ENCODE measurements at regions not wholly inside any gene's neighbourhood (a gene's known extent, or its start where the extent isn't known, plus 50 kb on each side); places are given as distances from the start of the nearest gene placed in this dataset.
"Not testable (repeated sequence)": the region's sequence is repeated elsewhere in the genome, so short reads cannot be mapped to it uniquely, and the experiment has no call there.

DNA sequence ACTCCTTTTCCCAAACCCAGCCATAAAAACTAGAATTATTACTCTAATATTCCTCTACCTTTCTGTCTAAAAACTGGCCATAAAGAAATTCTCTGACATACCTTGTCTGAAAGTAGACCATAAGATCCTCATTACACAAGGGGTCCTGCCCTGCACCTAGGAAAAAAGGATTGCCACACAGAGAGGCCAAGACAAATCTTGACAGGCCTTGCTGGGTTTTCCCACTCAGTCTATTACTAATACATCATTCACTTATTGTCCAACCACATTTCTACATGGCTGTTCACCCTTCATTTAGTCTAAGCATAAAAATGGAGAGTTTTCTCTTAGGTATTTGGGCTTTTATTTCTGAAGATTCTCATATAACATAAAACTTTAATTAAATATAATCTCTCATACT is 319.8 kb downstream of the PCDH20 start:
- Histone ChIP-seq H3K4me2 (no peak overlapping the region; the same call in 1 of the 2 replicates), H3K79me2 (ENCODE audit: insufficient read depth, low read depth) (no peaks in the 10 kb centered on the region), H2AFZ (ENCODE audit: low read depth) (no peak overlapping the region), H3K27ac (no peak overlapping the region), H4K20me1 (ENCODE audit: insufficient read depth) (no peaks in the 10 kb centered on the region), H3K4me3 (IDR thresholded peaks at IDR 0.05; ENCODE audit: insufficient read depth, low read depth, low read length) (no peak overlapping the region), H3K36me3 (ENCODE audit: insufficient read depth) (no peaks in the 10 kb centered on the region), H3K9ac (no peak overlapping the region), H3K4me1 (ENCODE audit: low read depth, poor library complexity, severe bottlenecking) (peaks cover 16% of the 10 kb centered on the region), H3K27me3 (ENCODE audit: insufficient read depth, low read depth) (no peaks in the 10 kb centered on the region)
- TF ChIP-seq, protein P1, sequence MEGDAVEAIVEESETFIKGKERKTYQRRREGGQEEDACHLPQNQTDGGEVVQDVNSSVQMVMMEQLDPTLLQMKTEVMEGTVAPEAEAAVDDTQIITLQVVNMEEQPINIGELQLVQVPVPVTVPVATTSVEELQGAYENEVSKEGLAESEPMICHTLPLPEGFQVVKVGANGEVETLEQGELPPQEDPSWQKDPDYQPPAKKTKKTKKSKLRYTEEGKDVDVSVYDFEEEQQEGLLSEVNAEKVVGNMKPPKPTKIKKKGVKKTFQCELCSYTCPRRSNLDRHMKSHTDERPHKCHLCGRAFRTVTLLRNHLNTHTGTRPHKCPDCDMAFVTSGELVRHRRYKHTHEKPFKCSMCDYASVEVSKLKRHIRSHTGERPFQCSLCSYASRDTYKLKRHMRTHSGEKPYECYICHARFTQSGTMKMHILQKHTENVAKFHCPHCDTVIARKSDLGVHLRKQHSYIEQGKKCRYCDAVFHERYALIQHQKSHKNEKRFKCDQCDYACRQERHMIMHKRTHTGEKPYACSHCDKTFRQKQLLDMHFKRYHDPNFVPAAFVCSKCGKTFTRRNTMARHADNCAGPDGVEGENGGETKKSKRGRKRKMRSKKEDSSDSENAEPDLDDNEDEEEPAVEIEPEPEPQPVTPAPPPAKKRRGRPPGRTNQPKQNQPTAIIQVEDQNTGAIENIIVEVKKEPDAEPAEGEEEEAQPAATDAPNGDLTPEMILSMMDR (conservative IDR thresholded peaks at IDR 0.05; ENCODE audit: low read depth, low read length), result no peak

- H3K79me2 ChIP-seq (ENCODE audit: insufficient read depth, low read depth), result no peaks in the 10 kb centered on the region
- no peak overlapping the region for H3K27ac ChIP-seq
- no peak overlapping the region for H3K4me3 ChIP-seq (IDR thresholded peaks at IDR 0.05; ENCODE audit: insufficient read depth, low read depth, low read length)
- H2AFZ ChIP-seq (ENCODE audit: low read depth), result no peak overlapping the region
- H3K9ac ChIP-seq, result no peak overlapping the region
- no peak overlapping the region for H3K4me2 ChIP-seq
- peaks cover 16% of the 10 kb centered on the region for H3K4me1 ChIP-seq (ENCODE audit: low read depth, poor library complexity, severe bottlenecking)
- H3K36me3 ChIP-seq (ENCODE audit: insufficient read depth), result no peaks in the 10 kb centered on the region
- TF ChIP-seq, protein P1 (conservative IDR thresholded peaks at IDR 0.05; ENCODE audit: low read depth, low read length), result no peak
- no peaks in the 10 kb centered on the region for H4K20me1 ChIP-seq (ENCODE audit: insufficient read depth)
- no peaks in the 10 kb centered on the region for H3K27me3 ChIP-seq (ENCODE audit: insufficient read depth, low read depth)
These were observed 320.8 kb downstream of the PCDH20 start for GRCh38 chr13:61094865-61095264.

DNA sequence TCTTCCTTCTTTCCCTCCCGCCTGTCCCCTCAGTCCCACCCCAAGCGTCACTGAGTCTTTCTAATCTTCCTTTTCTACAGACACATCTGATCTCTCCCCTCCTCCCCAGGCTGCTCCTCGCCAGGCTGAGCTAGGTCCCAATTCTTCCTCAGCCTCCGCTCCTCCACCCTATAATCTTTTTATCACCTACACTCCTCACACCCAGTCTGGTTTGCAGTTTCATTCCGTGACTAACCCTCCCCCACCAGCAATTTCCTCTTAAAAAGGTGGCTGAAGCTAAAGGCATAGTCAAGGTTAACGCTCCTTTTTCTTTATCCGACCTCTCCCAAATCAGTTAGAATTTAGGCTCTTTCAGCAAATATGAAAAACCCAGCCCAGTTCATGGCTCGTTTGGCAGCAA is 325.8 kb downstream of the PCDH20 start:
- not testable (repeated sequence) for H4K20me1 ChIP-seq (ENCODE audit: insufficient read depth); H3K4me2 ChIP-seq; H3K9ac ChIP-seq; H2AFZ ChIP-seq (ENCODE audit: low read depth); H3K27me3 ChIP-seq (ENCODE audit: insufficient read depth, low read depth); H3K27ac ChIP-seq; H3K4me3 ChIP-seq (IDR thresholded peaks at IDR 0.05; ENCODE audit: insufficient read depth, low read depth, low read length); H3K79me2 ChIP-seq (ENCODE audit: insufficient read depth, low read depth); H3K36me3 ChIP-seq (ENCODE audit: insufficient read depth); H3K4me1 ChIP-seq (ENCODE audit: low read depth, poor library complexity, severe bottlenecking)

DNA sequence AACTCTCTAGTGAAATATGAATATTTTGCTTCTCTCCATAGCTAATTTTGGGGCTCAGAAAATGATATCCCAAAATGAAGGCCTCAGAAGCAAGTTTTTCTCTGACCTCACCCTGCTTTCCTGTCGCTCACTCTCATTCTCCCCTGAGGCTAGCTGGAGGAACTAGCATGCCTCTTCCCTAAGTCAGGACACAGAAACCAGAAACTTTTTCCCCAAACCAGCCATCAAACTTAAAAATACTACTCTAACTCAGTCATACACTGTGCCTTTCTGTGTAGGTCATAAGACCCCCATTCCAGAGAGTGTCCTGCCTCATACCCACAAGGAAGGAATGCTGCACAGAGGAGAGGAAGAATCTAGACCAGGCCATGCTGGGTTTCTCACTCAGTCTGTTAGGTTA is 329.6 kb downstream of the PCDH20 start:
- H3K36me3 ChIP-seq (ENCODE audit: insufficient read depth), result no peaks in the 10 kb centered on the region
- H2AFZ ChIP-seq (ENCODE audit: low read depth), result no peak overlapping the region
- H3K27ac ChIP-seq, result no peak overlapping the region
- no peak overlapping the region for H3K9ac ChIP-seq
- H3K4me3 ChIP-seq (IDR thresholded peaks at IDR 0.05; ENCODE audit: insufficient read depth, low read depth, low read length), result no peak overlapping the region
- TF ChIP-seq, protein P1 (conservative IDR thresholded peaks at IDR 0.05; ENCODE audit: low read depth, low read length), result no peak
- H3K79me2 ChIP-seq (ENCODE audit: insufficient read depth, low read depth), result no peaks in the 10 kb centered on the region
- H3K4me2 ChIP-seq, result no peak overlapping the region
- H4K20me1 ChIP-seq (ENCODE audit: insufficient read depth), result no peaks in the 10 kb centered on the region
- H3K4me1 ChIP-seq (ENCODE audit: low read depth, poor library complexity, severe bottlenecking), result no peaks in the 10 kb centered on the region
- no peaks in the 10 kb centered on the region for H3K27me3 ChIP-seq (ENCODE audit: insufficient read depth, low read depth)

DNA sequence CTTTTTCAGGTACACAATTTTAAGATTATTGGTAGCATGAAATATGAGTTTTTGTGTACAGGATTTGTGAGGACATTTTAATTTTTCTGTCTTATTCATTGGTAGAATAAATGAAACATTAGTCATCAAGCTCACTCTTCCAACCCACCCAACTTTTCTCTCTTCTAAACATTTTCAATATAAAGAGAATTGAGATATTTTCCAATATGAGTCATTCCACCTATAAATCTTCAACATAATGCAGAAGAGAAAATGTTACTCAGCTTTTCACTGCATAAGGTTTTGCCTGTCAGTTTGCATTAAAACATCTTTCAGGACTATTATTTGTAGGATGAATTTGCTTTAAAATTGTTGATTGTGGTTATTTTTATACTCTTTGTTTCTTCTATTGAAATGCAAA is 330.7 kb downstream of the PCDH20 start:
- Histone ChIP-seq H3K4me2 (no peak overlapping the region), H3K9ac (no peak overlapping the region), H3K4me1 (ENCODE audit: low read depth, poor library complexity, severe bottlenecking) (no peaks in the 10 kb centered on the region), H3K27ac (no peak overlapping the region), H2AFZ (ENCODE audit: low read depth) (no peak overlapping the region), H3K36me3 (ENCODE audit: insufficient read depth) (no peaks in the 10 kb centered on the region), H3K27me3 (ENCODE audit: insufficient read depth, low read depth) (no peaks in the 10 kb centered on the region), H3K4me3 (IDR thresholded peaks at IDR 0.05; ENCODE audit: insufficient read depth, low read depth, low read length) (no peak overlapping the region), H4K20me1 (ENCODE audit: insufficient read depth) (no peaks in the 10 kb centered on the region), H3K79me2 (ENCODE audit: insufficient read depth, low read depth) (no peaks in the 10 kb centered on the region)
- TF ChIP-seq, protein P1 (conservative IDR thresholded peaks at IDR 0.05; ENCODE audit: low read depth, low read length), result no peak

Measured in KMS-11 (cell line).